ENCODE measurements at regions not wholly inside any gene's neighbourhood (a gene's known extent, or its start where the extent isn't known, plus 50 kb on each side); places are given as distances from the start of the nearest gene placed in this dataset.
"Not testable (repeated sequence)": the region's sequence is repeated elsewhere in the genome, so short reads cannot be mapped to it uniquely, and the experiment has no call there.

DNA sequence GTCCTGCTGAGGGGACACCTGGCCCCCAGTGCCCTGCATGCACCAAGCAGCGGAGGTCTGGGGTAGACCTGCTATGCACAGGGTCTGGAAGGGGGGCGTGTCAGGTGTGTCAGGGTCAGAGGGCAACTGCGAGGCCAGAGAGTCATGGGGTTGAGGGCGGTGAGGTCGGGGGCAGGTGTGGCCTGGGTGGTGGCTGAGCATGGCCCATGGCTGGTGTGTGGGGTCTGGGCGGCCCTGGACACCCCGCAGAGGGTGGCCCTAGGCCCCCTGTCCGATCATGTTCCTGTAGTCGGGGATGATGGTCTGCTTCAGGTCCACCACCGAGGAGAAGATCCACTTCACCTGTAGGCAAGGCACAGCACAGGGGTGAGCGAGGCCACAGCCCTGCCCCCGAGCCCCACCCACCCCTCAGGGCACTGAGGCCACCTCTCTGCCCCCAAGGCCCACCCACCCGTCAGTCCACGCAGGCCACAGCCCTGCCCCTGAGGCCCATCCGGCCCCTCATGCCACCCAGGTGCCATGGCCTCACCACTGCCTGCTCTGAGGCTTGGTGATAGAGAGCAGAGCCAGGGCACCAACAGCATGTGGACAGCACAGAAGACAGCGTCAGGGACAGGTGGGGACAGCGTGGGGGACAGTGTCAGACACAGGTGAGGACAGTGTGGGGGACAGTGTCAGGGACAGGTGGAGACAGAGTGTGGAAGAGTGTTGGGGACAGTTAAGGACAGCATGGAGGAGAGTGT is 211.3 kb downstream of the TMEM121 start:
- no peak for DNase-seq (ENCODE audit: low read depth)

DNA sequence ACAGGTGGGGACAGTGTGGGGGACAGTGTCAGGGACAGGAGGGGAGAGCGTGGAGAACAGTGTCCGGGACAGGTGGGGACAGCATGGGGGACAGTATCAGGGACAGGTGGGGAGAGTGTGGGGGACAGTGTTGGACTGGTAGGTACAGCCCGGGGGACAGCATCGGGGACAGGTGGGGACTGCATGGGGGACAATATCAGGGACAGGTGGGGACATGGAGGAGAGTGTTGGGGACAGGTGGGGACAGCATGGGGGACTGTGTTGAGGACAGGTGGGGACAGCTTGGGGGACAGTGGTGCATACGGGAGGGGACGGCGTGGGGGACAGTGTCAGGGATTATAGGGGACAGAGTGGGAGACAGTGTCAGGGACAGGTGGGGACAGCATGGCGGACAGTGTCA is 212.3 kb downstream of the TMEM121 start:
- DNase-seq (ENCODE audit: low read depth): no peak

GRCh38 chr14:105739331-105740102 is 213.1 kb downstream of the TMEM121 start:
- no peak for DNase-seq (ENCODE audit: low read depth)

GRCh38 chr14:105740272-105740671 is 213.9 kb downstream of the TMEM121 start:
- DNase-seq (ENCODE audit: low read depth): not testable (repeated sequence)

GRCh38 chr14:105740961-105741360 is 214.6 kb downstream of the TMEM121 start:
- not testable (repeated sequence) for DNase-seq (ENCODE audit: low read depth)

DNA sequence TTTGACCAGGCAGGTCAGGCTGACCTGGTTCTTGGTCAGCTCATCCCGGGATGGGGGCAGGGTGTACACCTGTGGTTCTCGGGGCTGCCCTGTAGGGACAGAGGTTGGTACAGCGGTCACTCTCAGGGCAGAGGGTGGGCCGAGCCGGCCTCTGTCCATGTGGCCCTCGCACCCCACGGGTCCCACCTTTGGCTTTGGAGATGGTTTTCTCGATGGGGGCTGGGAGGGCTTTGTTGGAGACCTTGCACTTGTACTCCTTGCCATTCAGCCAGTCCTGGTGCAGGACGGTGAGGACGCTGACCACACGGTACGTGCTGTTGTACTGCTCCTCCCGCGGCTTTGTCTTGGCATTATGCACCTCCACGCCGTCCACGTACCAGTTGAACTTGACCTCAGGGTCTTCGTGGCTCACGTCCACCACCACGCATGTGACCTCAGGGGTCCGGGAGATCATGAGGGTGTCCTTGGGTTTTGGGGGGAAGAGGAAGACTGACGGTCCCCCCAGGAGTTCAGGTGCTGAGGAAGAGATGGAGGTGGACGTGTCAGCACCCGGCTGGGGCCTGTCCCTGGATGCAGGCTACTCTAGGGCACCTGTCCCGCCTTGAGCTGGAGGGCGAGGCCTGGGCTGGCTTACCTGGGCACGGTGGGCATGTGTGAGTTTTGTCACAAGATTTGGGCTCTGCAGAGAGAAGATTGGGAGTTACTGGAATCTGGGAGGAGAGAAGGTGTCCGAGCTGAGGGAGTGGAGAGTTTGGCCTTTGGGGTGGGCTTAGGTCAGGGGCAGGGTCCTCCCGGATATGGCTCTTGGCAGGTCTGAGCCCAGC is 215.5 kb downstream of the TMEM121 start:
- DNase-seq (ENCODE audit: low read depth): not testable (repeated sequence)

- no peak for DNase-seq (ENCODE audit: low read depth)
These were observed 216.1 kb downstream of the TMEM121 start for GRCh38 chr14:105742531-105742848.

DNA sequence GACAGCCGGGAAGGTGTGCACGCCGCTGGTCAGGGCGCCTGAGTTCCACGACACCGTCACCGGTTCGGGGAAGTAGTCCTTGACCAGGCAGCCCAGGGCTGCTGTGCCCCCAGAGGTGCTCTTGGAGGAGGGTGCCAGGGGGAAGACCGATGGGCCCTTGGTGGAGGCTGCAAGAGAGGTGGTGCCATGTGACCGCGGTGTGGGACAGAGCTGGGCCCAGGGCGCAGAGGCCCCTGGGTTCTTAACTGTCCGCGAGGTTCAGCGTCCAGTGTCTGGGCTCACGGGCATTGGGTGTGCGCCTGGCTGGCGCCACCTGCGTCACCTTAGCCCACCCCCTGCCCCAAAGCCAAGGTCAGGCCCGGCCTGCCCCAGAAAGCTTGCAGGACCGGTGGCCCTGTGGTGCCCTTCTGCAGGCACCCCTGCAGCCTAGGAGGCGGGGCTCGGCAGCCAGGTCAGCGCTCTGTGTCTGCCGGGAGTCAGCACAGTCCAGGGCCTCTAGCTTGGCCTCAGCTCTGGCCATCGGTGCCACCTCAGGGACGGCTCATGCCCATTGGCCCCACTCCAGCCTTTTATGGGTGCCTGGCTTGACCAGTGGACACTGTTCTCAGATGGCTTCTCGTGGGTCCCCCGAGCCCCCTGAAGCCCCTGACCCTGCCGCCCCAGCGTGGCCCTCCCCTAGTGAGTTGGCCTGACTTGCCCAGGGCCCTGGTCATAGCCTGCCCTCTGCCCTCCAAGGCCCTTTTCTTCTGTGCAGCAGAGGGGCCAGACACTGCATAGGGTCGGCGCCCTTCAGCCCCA is 216.7 kb downstream of the TMEM121 start:
- not testable (repeated sequence) for DNase-seq (ENCODE audit: low read depth)

- not testable (repeated sequence) for DNase-seq (ENCODE audit: low read depth)
These were observed 217.9 kb downstream of the TMEM121 start for GRCh38 chr14:105744213-105744787.

GRCh38 chr14:105745433-105746123 is 219.2 kb downstream of the TMEM121 start:
- DNase-seq (ENCODE audit: low read depth): no peak

GRCh38 chr14:105746124-105746514 is 219.7 kb downstream of the TMEM121 start:
- DNase-seq (ENCODE audit: low read depth): no peak

DNA sequence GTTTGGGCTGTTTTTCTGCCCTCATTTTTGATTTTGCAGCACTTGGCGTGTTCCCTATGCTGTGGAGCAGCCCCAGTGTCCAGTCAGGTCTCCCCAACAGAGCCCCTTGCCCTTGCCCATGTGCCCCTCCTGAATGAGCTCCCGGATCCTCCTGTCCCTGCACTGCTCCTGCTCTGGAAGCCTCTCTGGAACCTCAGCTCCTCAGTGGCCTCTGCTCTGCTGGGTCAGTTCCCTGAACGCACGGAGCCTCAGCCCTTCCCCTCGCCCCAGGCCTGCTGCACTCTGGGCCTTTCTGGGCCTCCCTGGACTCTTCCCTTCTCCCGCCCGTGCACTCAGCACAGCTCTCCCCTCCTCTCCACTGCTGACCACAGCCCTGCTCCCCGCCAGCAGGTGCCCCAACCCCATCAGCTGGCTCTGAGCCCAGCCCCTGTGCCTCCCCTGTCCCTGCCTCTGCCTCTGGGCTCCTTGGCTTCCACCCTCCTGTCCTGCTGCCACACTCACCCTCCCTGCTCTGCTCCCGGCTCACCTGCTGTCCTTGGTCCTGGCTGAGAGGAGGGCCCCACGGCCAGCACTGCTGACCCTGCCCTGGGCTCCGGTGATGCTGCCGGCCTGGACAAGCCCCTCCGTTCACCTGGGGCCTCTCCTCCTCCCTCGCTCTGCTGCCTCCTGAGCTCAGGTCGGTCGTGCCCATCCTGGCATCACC is 220.6 kb downstream of the TMEM121 start:
- DNase-seq (ENCODE audit: low read depth): not testable (repeated sequence)

DNA sequence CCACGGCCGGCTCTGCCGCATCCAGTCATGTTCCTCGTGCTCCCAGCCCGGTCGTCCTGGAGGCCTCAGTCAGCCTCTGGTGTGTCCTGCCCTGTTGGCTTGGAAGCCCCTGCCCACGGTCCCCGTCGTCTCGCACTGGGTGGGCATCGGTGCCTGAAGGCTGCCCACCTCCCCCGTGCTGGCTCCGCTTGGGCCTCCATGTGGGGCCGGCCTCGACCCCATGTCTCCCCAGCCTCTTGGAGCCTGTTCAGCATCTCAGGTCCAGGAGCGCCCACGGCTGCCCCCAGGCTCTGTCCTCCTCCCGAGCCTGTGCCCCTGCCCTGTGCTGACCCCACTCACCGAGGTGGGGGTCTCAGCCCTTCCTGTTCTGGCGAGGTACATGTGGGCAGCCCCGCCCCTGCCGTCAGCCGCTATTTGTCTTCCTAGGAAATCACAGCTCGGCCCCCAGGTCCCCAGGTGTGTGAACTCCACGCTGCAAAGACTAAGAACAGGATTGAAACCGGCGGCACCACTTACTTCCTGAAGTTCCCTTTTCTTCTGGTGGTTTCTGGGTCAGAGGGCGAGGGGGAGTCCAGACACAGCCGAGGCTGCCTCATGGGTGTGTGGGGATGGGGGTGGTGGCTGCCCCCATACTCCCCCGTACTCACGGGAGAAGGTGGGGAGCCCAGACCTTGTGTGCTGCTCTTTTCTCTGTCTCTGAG is 221.3 kb downstream of the TMEM121 start:
- not testable (repeated sequence) for DNase-seq (ENCODE audit: low read depth)

GRCh38 chr14:105748204-105748578 is 221.8 kb downstream of the TMEM121 start:
- DNase-seq (ENCODE audit: low read depth): no peak

GRCh38 chr14:105748710-105749109 is 222.3 kb downstream of the TMEM121 start:
- DNase-seq (ENCODE audit: low read depth): not testable (repeated sequence)

DNA sequence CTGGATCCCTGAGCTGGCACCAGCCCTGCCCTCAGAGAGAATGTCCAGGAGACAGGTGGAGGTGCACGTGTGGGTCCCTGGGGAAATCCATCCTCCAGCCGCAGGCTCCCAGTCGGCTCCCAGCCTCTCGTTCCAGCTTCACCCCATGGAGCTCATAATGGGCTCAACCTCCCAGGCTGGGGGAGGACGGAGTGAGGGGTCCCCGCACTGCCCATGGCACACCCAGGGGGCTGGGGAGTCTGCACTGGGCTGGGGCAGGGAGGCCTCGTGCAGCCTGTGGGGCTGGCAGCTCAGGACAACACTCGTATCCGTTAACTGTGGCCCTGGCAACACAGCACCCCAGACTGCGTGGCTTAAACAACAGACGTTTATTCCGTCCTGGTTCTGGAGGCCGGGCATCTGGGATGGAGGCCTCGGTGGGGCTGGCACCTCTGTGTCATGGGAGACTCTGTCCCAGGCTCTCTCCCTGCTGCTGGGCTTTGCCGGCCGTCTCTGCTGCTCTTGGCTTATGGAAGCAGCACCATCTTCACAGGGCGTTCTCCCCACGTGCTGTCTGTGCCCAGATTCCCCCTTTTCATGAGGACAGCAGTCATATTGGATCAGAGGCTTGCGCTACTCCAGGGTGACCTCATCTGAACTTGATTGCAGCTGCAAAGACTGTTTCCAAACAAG is 223.6 kb downstream of the TMEM121 start:
- DNase-seq (ENCODE audit: low read depth): not testable (repeated sequence)

- DNase-seq (ENCODE audit: low read depth): not testable (repeated sequence)
These were observed 224.9 kb downstream of the TMEM121 start for GRCh38 chr14:105751291-105751751.

- DNase-seq (ENCODE audit: low read depth): not testable (repeated sequence)
These were observed 226.0 kb downstream of the TMEM121 start for GRCh38 chr14:105752420-105752819.
